ENCODE measurements at regions not wholly inside any gene's neighbourhood (a gene's known extent, or its start where the extent isn't known, plus 50 kb on each side); places are given as distances from the start of the nearest gene placed in this dataset.
"Not testable (repeated sequence)": the region's sequence is repeated elsewhere in the genome, so short reads cannot be mapped to it uniquely, and the experiment has no call there.

- no peaks in the 10 kb centered on the region for H3K9me3 ChIP-seq (ENCODE audit: control insufficient read depth in 2 of 2, insufficient read depth in 1 of 2, low read depth in 1 of 2, low read length in 1 of 2)
- H3K4me1 ChIP-seq (ENCODE audit: control insufficient read depth in 2 of 2, insufficient read depth in 2 of 2, low read length in 1 of 2): no peaks in the 10 kb centered on the region
- no peaks in the 10 kb centered on the region for H3K36me3 ChIP-seq (ENCODE audit: control insufficient read depth in 2 of 2, insufficient read depth in 2 of 2, low read length in 1 of 2)
- no peaks in the 10 kb centered on the region for H3K27me3 ChIP-seq (ENCODE audit: control insufficient read depth in 1 of 2, insufficient read depth in 2 of 2, low read length in 2 of 2)
- no peak overlapping the region for H3K4me3 ChIP-seq (ENCODE audit: low read depth in 1 of 2, low read length in 2 of 2)
- 12 to 36% methylated on average over 1 of the region's 1 CpG for WGBS, 2 donors
- no peak overlapping the region for H3K27ac ChIP-seq (ENCODE audit: low read depth in 2 of 2, low read length in 1 of 2)
Observed at GRCh38 chr12:71385155-71385554, 54.4 kb upstream of the LGR5 start.

GRCh38 chr12:71376711-71377355, 62.8 kb upstream of the LGR5 start:
- H3K36me3 ChIP-seq (ENCODE audit: control insufficient read depth in 2 of 2, insufficient read depth in 2 of 2, low read length in 1 of 2): not testable (repeated sequence)
- WGBS, 2 donors: 94 to 96% methylated on average over 45 of the region's 45 CpGs

GRCh38 chr12:71371122-71371521, 68.5 kb upstream of the LGR5 start:
- Histone ChIP-seq H3K9me3 (ENCODE audit: control insufficient read depth in 2 of 2, insufficient read depth in 1 of 2, low read depth in 1 of 2, low read length in 1 of 2) (no peaks in the 10 kb centered on the region), H3K27ac (ENCODE audit: low read depth in 2 of 2, low read length in 1 of 2) (no peak overlapping the region), H3K4me3 (ENCODE audit: low read depth in 1 of 2, low read length in 2 of 2) (no peak overlapping the region), H3K27me3 (ENCODE audit: control insufficient read depth in 1 of 2, insufficient read depth in 2 of 2, low read length in 2 of 2) (no peaks in the 10 kb centered on the region), H3K4me1 (ENCODE audit: control insufficient read depth in 2 of 2, insufficient read depth in 2 of 2, low read length in 1 of 2) (no peaks in the 10 kb centered on the region), H3K36me3 (ENCODE audit: control insufficient read depth in 2 of 2, insufficient read depth in 2 of 2, low read length in 1 of 2) (no peaks in the 10 kb centered on the region)
- 59 to 61% methylated on average over 2 of the region's 2 CpGs for WGBS, 2 donors

More at GRCh38 chr12:71376711-71377355, 62.8 kb upstream of the LGR5 start:
- H3K4me3 ChIP-seq (ENCODE audit: low read depth in 1 of 2, low read length in 2 of 2); H3K27ac ChIP-seq (ENCODE audit: low read depth in 2 of 2, low read length in 1 of 2); H3K27me3 ChIP-seq (ENCODE audit: control insufficient read depth in 1 of 2, insufficient read depth in 2 of 2, low read length in 2 of 2); H3K9me3 ChIP-seq (ENCODE audit: control insufficient read depth in 2 of 2, insufficient read depth in 1 of 2, low read depth in 1 of 2, low read length in 1 of 2); H3K4me1 ChIP-seq (ENCODE audit: control insufficient read depth in 2 of 2, insufficient read depth in 2 of 2, low read length in 1 of 2): not testable (repeated sequence)

GRCh38 chr12:71360013-71360412, 79.6 kb upstream of the LGR5 start:
- Histone ChIP-seq H3K4me1 (ENCODE audit: control insufficient read depth in 2 of 2, insufficient read depth in 2 of 2, low read length in 1 of 2) (no peaks in the 10 kb centered on the region), H3K36me3 (ENCODE audit: control insufficient read depth in 2 of 2, insufficient read depth in 2 of 2, low read length in 1 of 2) (no peaks in the 10 kb centered on the region), H3K9me3 (ENCODE audit: control insufficient read depth in 2 of 2, insufficient read depth in 1 of 2, low read depth in 1 of 2, low read length in 1 of 2) (no peaks in the 10 kb centered on the region), H3K4me3 (ENCODE audit: low read depth in 1 of 2, low read length in 2 of 2) (no peak overlapping the region), H3K27ac (ENCODE audit: low read depth in 2 of 2, low read length in 1 of 2) (no peak overlapping the region), H3K27me3 (ENCODE audit: control insufficient read depth in 1 of 2, insufficient read depth in 2 of 2, low read length in 2 of 2) (no peaks in the 10 kb centered on the region)
- WGBS, 2 donors: 93% methylated on average over 1 of the region's 1 CpG

- Histone ChIP-seq H3K36me3 (ENCODE audit: control insufficient read depth in 2 of 2, insufficient read depth in 2 of 2, low read length in 1 of 2) (no peaks in the 10 kb centered on the region), H3K27ac (ENCODE audit: low read depth in 2 of 2, low read length in 1 of 2) (no peak overlapping the region), H3K4me1 (ENCODE audit: control insufficient read depth in 2 of 2, insufficient read depth in 2 of 2, low read length in 1 of 2) (no peaks in the 10 kb centered on the region), H3K4me3 (ENCODE audit: low read depth in 1 of 2, low read length in 2 of 2) (no peak overlapping the region), H3K9me3 (ENCODE audit: control insufficient read depth in 2 of 2, insufficient read depth in 1 of 2, low read depth in 1 of 2, low read length in 1 of 2) (no peaks in the 10 kb centered on the region), H3K27me3 (ENCODE audit: control insufficient read depth in 1 of 2, insufficient read depth in 2 of 2, low read length in 2 of 2) (no peaks in the 10 kb centered on the region)
- WGBS, 2 donors: 0% methylated on average over 1 of the region's 1 CpG
Observed at GRCh38 chr12:71356569-71356968, 83.0 kb upstream of the LGR5 start.

GRCh38 chr12:71354871-71355270, 84.7 kb upstream of the LGR5 start:
- Histone ChIP-seq H3K36me3 (ENCODE audit: control insufficient read depth in 2 of 2, insufficient read depth in 2 of 2, low read length in 1 of 2) (no peaks in the 10 kb centered on the region), H3K27me3 (ENCODE audit: control insufficient read depth in 1 of 2, insufficient read depth in 2 of 2, low read length in 2 of 2) (no peaks in the 10 kb centered on the region), H3K4me3 (ENCODE audit: low read depth in 1 of 2, low read length in 2 of 2) (no peak overlapping the region), H3K9me3 (ENCODE audit: control insufficient read depth in 2 of 2, insufficient read depth in 1 of 2, low read depth in 1 of 2, low read length in 1 of 2) (no peaks in the 10 kb centered on the region), H3K4me1 (ENCODE audit: control insufficient read depth in 2 of 2, insufficient read depth in 2 of 2, low read length in 1 of 2) (no peaks in the 10 kb centered on the region), H3K27ac (ENCODE audit: low read depth in 2 of 2, low read length in 1 of 2) (no peak overlapping the region)
- WGBS, 2 donors: 35 to 38% methylated on average over 2 of the region's 2 CpGs

- 82 to 86% methylated on average over 2 of the region's 2 CpGs for WGBS, 2 donors
Observed at GRCh38 chr12:71353607-71354006, 86.0 kb upstream of the LGR5 start.

GRCh38 chr12:71349950-71350349, 89.6 kb upstream of the LGR5 start:
- 73 to 74% methylated on average over 2 of the region's 2 CpGs for WGBS, 2 donors
- Histone ChIP-seq H3K27me3 (ENCODE audit: control insufficient read depth in 1 of 2, insufficient read depth in 2 of 2, low read length in 2 of 2) (no peaks in the 10 kb centered on the region), H3K27ac (ENCODE audit: low read depth in 2 of 2, low read length in 1 of 2) (no peak overlapping the region), H3K36me3 (ENCODE audit: control insufficient read depth in 2 of 2, insufficient read depth in 2 of 2, low read length in 1 of 2) (no peaks in the 10 kb centered on the region), H3K4me1 (ENCODE audit: control insufficient read depth in 2 of 2, insufficient read depth in 2 of 2, low read length in 1 of 2) (no peaks in the 10 kb centered on the region), H3K4me3 (ENCODE audit: low read depth in 1 of 2, low read length in 2 of 2) (no peak overlapping the region), H3K9me3 (ENCODE audit: control insufficient read depth in 2 of 2, insufficient read depth in 1 of 2, low read depth in 1 of 2, low read length in 1 of 2) (no peaks in the 10 kb centered on the region)

More at GRCh38 chr12:71353607-71354006, 86.0 kb upstream of the LGR5 start:
- Histone ChIP-seq H3K27ac (ENCODE audit: low read depth in 2 of 2, low read length in 1 of 2) (no peak overlapping the region), H3K36me3 (ENCODE audit: control insufficient read depth in 2 of 2, insufficient read depth in 2 of 2, low read length in 1 of 2) (no peaks in the 10 kb centered on the region), H3K4me3 (ENCODE audit: low read depth in 1 of 2, low read length in 2 of 2) (no peak overlapping the region), H3K27me3 (ENCODE audit: control insufficient read depth in 1 of 2, insufficient read depth in 2 of 2, low read length in 2 of 2) (no peaks in the 10 kb centered on the region), H3K4me1 (ENCODE audit: control insufficient read depth in 2 of 2, insufficient read depth in 2 of 2, low read length in 1 of 2) (no peaks in the 10 kb centered on the region), H3K9me3 (ENCODE audit: control insufficient read depth in 2 of 2, insufficient read depth in 1 of 2, low read depth in 1 of 2, low read length in 1 of 2) (no peaks in the 10 kb centered on the region)

- Histone ChIP-seq H3K27ac (ENCODE audit: low read depth in 2 of 2, low read length in 1 of 2) (no peak overlapping the region), H3K27me3 (ENCODE audit: control insufficient read depth in 1 of 2, insufficient read depth in 2 of 2, low read length in 2 of 2) (no peaks in the 10 kb centered on the region), H3K4me1 (ENCODE audit: control insufficient read depth in 2 of 2, insufficient read depth in 2 of 2, low read length in 1 of 2) (no peaks in the 10 kb centered on the region), H3K36me3 (ENCODE audit: control insufficient read depth in 2 of 2, insufficient read depth in 2 of 2, low read length in 1 of 2) (no peaks in the 10 kb centered on the region), H3K4me3 (ENCODE audit: low read depth in 1 of 2, low read length in 2 of 2) (no peak overlapping the region), H3K9me3 (ENCODE audit: control insufficient read depth in 2 of 2, insufficient read depth in 1 of 2, low read depth in 1 of 2, low read length in 1 of 2) (no peaks in the 10 kb centered on the region)
Observed at GRCh38 chr12:71338933-71339332, 100.7 kb upstream of the LGR5 start.

- Histone ChIP-seq H3K27me3 (ENCODE audit: control insufficient read depth in 1 of 2, insufficient read depth in 2 of 2, low read length in 2 of 2) (no peaks in the 10 kb centered on the region), H3K4me1 (ENCODE audit: control insufficient read depth in 2 of 2, insufficient read depth in 2 of 2, low read length in 1 of 2) (no peaks in the 10 kb centered on the region), H3K27ac (ENCODE audit: low read depth in 2 of 2, low read length in 1 of 2) (no peak overlapping the region), H3K9me3 (ENCODE audit: control insufficient read depth in 2 of 2, insufficient read depth in 1 of 2, low read depth in 1 of 2, low read length in 1 of 2) (no peaks in the 10 kb centered on the region), H3K36me3 (ENCODE audit: control insufficient read depth in 2 of 2, insufficient read depth in 2 of 2, low read length in 1 of 2) (no peaks in the 10 kb centered on the region), H3K4me3 (ENCODE audit: low read depth in 1 of 2, low read length in 2 of 2) (no peak overlapping the region)
Observed at GRCh38 chr12:71335963-71336257, 103.7 kb upstream of the LGR5 start.

Measured in esophagus (tissue), 2 donors.